ENCODE measurements at regions not wholly inside any gene's neighbourhood (a gene's known extent, or its start where the extent isn't known, plus 50 kb on each side); places are given as distances from the start of the nearest gene placed in this dataset.
"Not testable (repeated sequence)": the region's sequence is repeated elsewhere in the genome, so short reads cannot be mapped to it uniquely, and the experiment has no call there.

DNA sequence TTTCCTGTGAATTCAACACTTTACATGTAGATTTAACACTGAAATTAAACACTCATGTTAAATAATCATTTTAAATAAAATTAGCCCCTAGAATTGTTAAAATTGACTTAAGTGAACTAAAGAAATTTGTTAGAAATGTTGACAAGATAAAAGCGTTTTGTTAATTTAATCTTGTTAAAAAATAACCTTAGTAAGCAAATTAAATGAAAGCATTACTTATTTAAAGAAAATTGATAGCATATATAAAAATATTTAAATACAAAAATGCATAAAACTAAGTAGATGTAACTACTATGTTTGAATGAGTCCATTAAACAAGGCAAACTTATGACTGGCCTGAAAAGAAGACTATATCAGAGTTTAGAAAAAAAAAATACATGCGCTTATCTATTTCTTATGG is 99.0 kb upstream of the TRPC4 start:
- H3K27ac Mint-ChIP-seq: no peak overlapping the region
- H3K4me1 Mint-ChIP-seq: no peaks in the 10 kb centered on the region
- peaks cover 0 to 13% (median 3%) of the 10 kb centered on the region in 9 donors for H3K9me3 Mint-ChIP-seq
- no peak overlapping the region for H3K4me3 Mint-ChIP-seq
- POLR2A ChIA-PET: no interaction called here
- H3K36me3 Mint-ChIP-seq: no peaks in the 10 kb centered on the region
- ATAC-seq: no peak
- H3K27me3 Mint-ChIP-seq: peaks cover 0 to 16% (median 0%) of the 10 kb centered on the region in 5 donors
- no peak for DNase-seq

DNA sequence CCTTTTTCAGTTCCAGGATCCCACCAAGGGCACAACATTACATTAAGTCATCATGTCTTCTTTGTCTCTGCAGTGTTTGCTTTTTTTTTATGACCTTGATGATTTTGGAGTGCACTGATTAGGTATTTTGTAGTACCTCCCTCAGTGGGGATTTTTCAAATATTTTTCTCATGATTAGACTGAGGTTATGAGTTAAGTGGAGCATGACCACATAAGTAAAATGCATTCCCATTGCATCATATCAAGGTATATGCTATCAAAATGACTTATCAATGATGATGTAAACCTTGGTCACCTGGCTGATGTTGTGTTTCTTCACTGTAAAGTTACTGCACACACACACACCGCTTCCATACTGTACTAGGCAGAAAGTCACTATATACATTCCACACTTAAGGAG is 96.7 kb upstream of the TRPC4 start:
- no peak for DNase-seq
- POLR2A ChIA-PET: no interaction called here
- Mint-ChIP-seq H3K4me1 (no peaks in the 10 kb centered on the region), H3K4me3 (no peak overlapping the region), H3K27ac (no peak overlapping the region), H3K36me3 (no peaks in the 10 kb centered on the region), H3K9me3 (peaks cover 0 to 12% (median 0%) of the 10 kb centered on the region in 9 donors), H3K27me3 (no peaks in the 10 kb centered on the region)
- ATAC-seq: no peak

DNA sequence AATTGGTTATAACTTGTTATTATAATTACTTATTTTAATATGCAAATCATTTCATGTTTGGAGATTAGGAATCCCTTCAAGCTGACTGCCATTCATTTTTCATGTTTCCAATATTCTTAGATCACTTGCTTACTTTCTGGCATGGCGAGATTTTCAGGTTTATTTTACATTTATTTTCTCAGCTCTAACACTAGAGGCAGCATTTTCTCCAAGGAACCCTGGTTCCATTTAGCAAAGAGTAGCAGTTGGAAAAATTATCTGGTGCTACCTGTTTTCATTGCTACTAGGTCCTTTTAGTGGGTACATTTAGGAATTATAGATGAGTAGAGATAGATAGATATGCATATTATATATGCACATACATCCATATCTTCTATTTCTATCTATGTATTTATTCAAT is 90.9 kb upstream of the TRPC4 start:
- no peaks in the 10 kb centered on the region for H3K36me3 Mint-ChIP-seq
- H3K4me3 Mint-ChIP-seq: no peak overlapping the region
- H3K27me3 Mint-ChIP-seq: no peaks in the 10 kb centered on the region
- POLR2A ChIA-PET: no interaction called here
- DNase-seq (no peak), ATAC-seq (no peak)
- peaks cover 0 to 7% (median 0%) of the 10 kb centered on the region in 9 donors for H3K9me3 Mint-ChIP-seq
- no peaks in the 10 kb centered on the region for H3K4me1 Mint-ChIP-seq
- H3K27ac Mint-ChIP-seq: no peak overlapping the region

DNA sequence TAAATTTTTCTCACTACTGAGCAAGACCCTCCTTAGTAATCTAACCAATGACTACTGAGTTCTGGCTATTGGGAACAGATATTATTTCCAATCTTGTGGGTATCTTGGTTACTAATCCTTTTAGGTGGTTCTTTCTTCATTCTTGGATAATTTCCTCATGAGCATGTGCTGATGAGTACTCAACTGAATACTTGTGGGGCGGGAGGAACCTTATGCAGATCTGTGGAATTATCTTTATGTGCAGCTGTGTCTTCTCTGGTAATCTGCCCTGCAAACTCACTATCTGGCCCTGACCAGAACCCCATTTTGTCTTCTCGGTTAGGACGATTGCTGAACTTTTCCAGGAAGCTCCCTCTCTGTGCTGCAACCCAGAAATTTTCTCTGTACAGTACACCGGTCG is 89.7 kb upstream of the TRPC4 start:
- DNase-seq: no peak
- Mint-ChIP-seq H3K4me1 (no peaks in the 10 kb centered on the region), H3K27me3 (no peaks in the 10 kb centered on the region), H3K36me3 (no peaks in the 10 kb centered on the region), H3K27ac (no peak overlapping the region), H3K9me3 (peaks cover 0 to 5% (median 0%) of the 10 kb centered on the region in 9 donors), H3K4me3 (no peak overlapping the region)
- POLR2A ChIA-PET: no interaction called here
- no peak for ATAC-seq

DNA sequence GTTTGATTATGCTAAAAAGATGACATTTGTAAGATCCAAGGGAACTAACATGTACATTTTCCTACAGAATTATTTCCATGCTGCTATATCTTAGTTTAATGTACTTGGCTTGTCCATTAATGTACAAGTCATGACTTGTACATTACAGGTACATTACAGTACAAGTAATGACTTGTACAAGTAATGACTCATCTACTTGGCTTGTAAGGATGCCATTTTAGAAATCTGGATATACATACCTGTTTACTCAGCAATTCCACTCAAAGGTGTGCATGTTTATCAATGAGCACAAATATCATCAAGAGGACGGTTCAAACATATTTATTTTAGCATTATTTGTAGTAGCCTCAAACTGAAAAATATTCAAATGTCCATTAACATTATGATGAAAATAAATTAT is 87.0 kb upstream of the TRPC4 start:
- no peak overlapping the region for H3K27ac Mint-ChIP-seq
- H3K4me3 Mint-ChIP-seq: no peak overlapping the region
- ATAC-seq: no peak
- no peaks in the 10 kb centered on the region for H3K4me1 Mint-ChIP-seq
- H3K9me3 Mint-ChIP-seq: peaks cover 0 to 4% (median 2%) of the 10 kb centered on the region in 9 donors
- no peaks in the 10 kb centered on the region for H3K36me3 Mint-ChIP-seq
- no peaks in the 10 kb centered on the region for H3K27me3 Mint-ChIP-seq
- POLR2A ChIA-PET: no interaction called here
- no peak for DNase-seq

DNA sequence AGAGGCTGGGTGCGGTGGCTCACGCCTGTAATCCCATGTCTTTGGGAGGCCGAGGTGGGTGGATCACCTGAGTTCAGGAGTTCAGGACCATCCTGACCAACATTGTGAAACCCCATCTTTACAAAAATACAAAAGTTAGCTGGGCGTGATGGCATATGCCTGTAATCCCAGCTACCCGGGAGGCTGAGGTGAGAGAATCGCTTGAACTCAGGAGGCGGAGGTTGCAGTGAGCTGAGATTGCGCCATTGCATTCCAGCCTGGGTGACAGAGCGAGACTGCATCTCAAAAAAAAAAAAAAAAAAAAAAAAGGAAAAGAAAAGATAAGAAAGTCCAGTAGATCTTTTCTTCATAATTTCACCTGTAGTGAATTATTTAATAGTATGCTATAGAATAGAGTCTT is 85.0 kb upstream of the TRPC4 start:
- DNase-seq, H3K4me1 Mint-ChIP-seq, POLR2A ChIA-PET, ATAC-seq, H3K27me3 Mint-ChIP-seq, H3K36me3 Mint-ChIP-seq, H3K9me3 Mint-ChIP-seq, H3K27ac Mint-ChIP-seq, H3K4me3 Mint-ChIP-seq: not testable (repeated sequence)

DNA sequence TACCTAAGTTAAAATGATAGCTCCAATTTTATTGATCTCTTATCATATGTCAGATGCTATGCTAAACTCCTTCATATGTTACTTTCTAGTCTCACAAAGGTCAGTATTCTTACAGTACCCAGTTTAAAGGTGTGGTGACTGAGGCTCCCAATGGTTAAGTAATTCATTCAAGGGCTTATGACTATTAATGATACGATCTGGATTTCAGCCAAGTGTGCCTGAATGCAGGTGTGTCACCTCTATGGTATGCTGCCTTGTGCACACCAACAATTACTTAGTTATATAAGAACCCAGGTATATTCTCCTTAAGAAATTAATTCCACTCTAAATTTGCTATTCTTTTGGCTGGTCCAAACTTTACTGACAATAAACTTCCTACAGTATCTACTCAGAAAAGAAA is 84.6 kb upstream of the TRPC4 start:
- Mint-ChIP-seq H3K36me3 (no peaks in the 10 kb centered on the region), H3K9me3 (peaks cover 0 to 5% (median 3%) of the 10 kb centered on the region in 9 donors), H3K27ac (no peak overlapping the region), H3K4me3 (no peak overlapping the region), H3K27me3 (no peaks in the 10 kb centered on the region), H3K4me1 (no peaks in the 10 kb centered on the region)
- DNase-seq (no peak), ATAC-seq (no peak)
- POLR2A ChIA-PET: no interaction called here

DNA sequence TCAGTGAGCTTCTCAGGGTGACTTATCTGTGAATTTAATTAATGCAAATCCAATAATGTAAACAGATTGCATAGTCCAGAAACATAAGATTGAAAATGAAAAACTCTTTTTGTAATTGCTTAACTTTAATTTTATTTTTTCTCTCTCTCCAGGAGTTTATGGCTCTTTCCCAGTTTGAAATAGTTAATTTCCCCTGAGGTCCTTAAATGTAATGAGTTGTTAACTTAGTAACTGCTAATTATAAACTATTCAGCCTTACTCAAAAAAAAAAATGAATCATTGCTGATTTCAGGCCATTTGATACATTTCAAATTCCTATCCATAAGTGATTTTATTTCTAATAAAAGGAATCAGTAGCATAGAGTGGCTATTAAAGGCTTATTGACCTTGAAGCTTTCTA is 84.1 kb upstream of the TRPC4 start:
- Mint-ChIP-seq H3K4me1 (no peaks in the 10 kb centered on the region), H3K9me3 (peaks cover 0 to 10% (median 3%) of the 10 kb centered on the region in 9 donors), H3K27ac (no peak overlapping the region), H3K4me3 (no peak overlapping the region), H3K36me3 (no peaks in the 10 kb centered on the region), H3K27me3 (no peaks in the 10 kb centered on the region)
- POLR2A ChIA-PET: no interaction called here
- no peak for ATAC-seq
- no peak for DNase-seq

DNA sequence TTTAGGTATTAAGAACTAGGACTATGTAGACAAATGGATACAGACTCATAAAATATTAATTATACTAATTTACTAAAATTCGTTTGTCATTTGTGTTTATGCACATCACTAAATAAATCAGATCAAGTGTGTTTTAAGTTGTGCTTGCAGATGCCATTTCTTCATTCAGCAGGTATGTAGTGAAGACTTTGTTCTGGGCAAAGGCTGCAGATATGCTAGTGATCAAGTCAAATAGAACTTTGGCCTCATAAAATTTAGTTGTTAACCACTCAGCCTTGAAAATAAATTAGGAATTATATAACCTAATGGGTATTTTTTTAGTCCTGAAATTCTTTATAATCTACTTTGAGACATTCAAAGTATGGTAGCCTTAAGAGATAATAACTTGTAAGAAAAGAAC is 80.4 kb upstream of the TRPC4 start:
- no peaks in the 10 kb centered on the region for H3K36me3 Mint-ChIP-seq
- no peaks in the 10 kb centered on the region for H3K27me3 Mint-ChIP-seq
- DNase-seq (no peak), ATAC-seq (no peak)
- H3K4me3 Mint-ChIP-seq: no peak overlapping the region
- H3K9me3 Mint-ChIP-seq: peaks cover 0 to 17% (median 4%) of the 10 kb centered on the region in 9 donors
- no peaks in the 10 kb centered on the region for H3K4me1 Mint-ChIP-seq
- POLR2A ChIA-PET: no interaction called here
- H3K27ac Mint-ChIP-seq: no peak overlapping the region

DNA sequence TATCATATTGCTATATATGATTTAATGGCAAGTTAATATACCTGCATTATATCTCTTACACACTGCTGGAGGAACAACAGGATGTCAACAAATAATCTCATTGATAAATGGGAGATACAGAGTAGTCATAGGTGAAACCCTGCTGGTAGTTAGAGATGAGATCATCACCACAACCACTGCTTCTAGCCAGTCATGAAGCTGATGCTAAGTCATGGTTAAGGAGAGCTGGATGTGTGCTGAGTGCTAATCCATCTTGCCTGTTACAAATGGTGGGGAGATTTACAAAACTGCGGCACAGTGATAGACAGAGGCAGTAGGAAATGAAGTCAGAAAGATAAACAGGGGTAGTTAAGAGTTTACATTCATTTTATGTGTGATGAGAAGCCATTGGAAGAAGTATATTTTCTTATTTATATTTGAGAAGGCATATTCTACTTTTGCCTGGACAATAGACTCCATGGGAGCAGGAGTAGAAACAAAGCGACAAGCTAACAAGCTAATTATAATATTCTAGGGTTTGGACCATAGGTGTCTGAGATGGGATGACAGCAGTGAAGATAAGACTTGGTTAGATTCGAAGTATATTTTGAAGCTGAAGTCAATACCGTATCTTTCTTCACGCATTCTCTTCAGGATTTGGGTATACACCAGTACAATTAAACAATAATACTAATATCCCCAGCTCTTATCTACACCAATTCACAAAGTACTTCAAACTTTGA is 78.0 kb upstream of the TRPC4 start:
- H3K4me1 Mint-ChIP-seq: no peaks in the 10 kb centered on the region
- POLR2A ChIA-PET: no interaction called here
- no peak overlapping the region for H3K27ac Mint-ChIP-seq
- H3K4me3 Mint-ChIP-seq: no peak overlapping the region
- no peak for ATAC-seq
- H3K36me3 Mint-ChIP-seq: no peaks in the 10 kb centered on the region
- DNase-seq: no peak
- H3K27me3 Mint-ChIP-seq: no peaks in the 10 kb centered on the region
- peaks cover 0 to 17% (median 4%) of the 10 kb centered on the region in 9 donors for H3K9me3 Mint-ChIP-seq

DNA sequence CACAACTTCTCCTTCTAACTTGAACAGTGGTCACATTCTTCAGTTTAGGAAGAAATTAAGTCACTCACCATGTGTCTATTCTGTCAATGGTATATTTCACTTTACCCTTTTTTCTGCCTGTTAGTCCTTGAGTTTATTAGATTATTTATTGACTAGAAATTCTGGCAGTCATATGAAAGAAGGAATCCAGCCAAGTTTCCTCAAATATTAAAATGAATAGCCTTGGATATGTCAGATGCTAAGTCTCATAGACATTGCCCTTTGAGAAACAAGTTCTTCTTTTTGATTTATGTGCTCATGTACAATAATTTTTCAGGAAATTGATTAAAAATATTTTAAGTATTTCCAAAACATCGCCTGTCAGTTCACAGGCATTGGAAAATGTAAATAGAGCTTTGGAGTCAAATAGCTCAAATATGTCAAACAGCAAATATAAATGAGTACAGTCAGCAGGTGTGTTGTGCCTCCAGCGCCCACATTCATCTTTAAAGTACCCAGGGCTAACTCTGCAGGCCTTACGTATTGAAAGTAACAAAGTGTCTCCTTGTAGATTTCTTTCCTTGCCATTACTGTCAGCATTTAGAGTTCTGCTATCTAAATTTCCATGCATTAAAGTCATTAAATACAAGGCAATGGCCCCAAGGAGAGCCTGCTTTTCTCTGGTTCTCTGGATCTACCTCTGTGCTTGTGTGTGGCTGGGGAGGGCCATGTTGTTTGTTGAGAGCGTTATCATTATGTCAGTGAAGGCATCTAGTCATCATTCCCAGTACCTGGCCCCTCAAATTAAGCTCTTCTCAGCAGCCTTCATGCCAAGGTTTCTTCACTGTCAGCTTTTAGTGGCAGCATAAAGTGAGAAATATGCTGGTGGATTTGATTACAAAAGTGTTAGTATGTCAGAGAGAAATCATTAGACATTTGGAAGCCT is 76.3 kb upstream of the TRPC4 start:
- ATAC-seq: no peak
- H3K36me3 Mint-ChIP-seq: no peaks in the 10 kb centered on the region
- no peak for DNase-seq
- no peaks in the 10 kb centered on the region for H3K27me3 Mint-ChIP-seq
- H3K4me1 Mint-ChIP-seq: no peaks in the 10 kb centered on the region
- H3K9me3 Mint-ChIP-seq: peaks cover 0 to 17% (median 4%) of the 10 kb centered on the region in 9 donors
- POLR2A ChIA-PET: no interaction called here
- H3K4me3 Mint-ChIP-seq: no peak overlapping the region
- no peak overlapping the region for H3K27ac Mint-ChIP-seq

DNA sequence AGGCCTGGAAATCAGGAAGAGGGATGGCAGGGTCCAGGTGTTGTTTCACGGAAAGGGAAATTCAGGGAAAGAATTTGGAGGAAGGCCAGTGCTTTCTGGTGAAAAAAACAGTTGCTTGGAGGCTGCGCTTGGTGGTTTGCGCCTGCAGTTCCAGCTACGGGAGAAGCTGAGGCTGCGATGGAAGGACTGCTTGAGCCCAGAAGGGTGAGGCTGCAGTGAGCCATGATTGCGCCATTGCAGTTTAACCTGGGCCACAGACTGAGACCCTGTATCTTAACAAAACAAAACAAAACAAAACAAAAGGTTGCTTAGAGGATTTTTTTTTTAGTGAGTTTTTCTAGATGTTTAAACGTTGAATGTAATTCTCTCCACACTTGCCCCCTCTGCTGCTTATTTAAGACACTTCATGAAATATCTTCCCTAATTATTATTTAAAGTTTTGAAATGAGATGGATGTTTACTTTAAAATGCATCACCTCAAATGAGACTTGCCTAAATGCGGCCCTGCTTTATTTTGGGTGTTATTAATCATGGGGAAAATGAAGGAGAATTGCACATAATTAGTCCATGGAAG is 75.4 kb upstream of the TRPC4 start:
- H3K9me3 Mint-ChIP-seq: peaks cover 0 to 17% (median 4%) of the 10 kb centered on the region in 9 donors
- H3K4me1 Mint-ChIP-seq: no peaks in the 10 kb centered on the region
- H3K27me3 Mint-ChIP-seq: no peaks in the 10 kb centered on the region

DNA sequence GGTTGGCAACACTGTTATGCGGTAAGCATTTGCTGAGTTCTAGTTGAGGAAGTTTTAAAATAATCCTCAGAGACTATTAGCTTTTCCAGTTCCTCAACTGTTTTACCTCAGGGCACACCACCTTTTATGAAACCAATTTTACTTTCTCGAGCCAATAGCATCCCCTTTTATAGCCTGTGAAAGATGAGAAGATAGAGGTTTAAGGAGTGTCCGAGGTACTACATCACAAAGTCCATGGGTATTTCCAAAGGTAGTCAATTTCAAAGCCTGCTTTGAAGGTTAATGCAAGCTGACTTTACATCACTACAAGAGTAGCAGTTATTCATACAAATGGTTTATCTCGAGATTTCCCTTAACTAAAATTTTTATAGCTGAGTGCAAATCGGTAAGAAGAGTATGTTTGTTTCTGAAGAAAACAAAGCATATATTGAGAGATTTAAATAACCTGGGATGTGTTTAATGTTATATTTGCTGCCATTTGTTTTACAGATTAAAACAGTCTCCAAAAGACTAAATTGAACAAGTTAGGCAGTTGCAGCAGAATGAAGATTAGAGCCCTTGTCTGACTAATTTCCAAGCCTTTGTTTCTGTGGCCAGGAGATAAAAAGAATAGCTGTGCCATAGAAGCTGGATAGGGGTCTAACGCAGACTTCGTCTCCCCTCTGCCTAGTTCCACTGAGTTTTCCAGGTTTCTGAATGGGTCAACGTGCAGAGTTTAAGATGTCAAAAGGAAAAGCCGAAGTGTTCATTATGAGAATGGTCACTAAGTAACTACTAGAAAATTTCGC is 74.7 kb upstream of the TRPC4 start:
- DNase-seq: no peak
- H3K27me3 Mint-ChIP-seq: no peaks in the 10 kb centered on the region
- peaks cover 0 to 16% (median 4%) of the 10 kb centered on the region in 9 donors for H3K9me3 Mint-ChIP-seq
- POLR2A ChIA-PET: no interaction called here
- ATAC-seq: no peak
- H3K36me3 Mint-ChIP-seq: no peaks in the 10 kb centered on the region
- H3K4me3 Mint-ChIP-seq: no peak overlapping the region
- H3K27ac Mint-ChIP-seq: no peak overlapping the region
- H3K4me1 Mint-ChIP-seq: no peaks in the 10 kb centered on the region

More for the DNA sequence above, 75.4 kb upstream of the TRPC4 start:
- ATAC-seq (no peak), DNase-seq (no peak)
- H3K4me3 Mint-ChIP-seq: no peak overlapping the region
- no peaks in the 10 kb centered on the region for H3K36me3 Mint-ChIP-seq
- H3K27ac Mint-ChIP-seq: no peak overlapping the region
- POLR2A ChIA-PET: no interaction called here
